ENCODE measurements at regions not wholly inside any gene's neighbourhood (a gene's known extent, or its start where the extent isn't known, plus 50 kb on each side); places are given as distances from the start of the nearest gene placed in this dataset.

DNA sequence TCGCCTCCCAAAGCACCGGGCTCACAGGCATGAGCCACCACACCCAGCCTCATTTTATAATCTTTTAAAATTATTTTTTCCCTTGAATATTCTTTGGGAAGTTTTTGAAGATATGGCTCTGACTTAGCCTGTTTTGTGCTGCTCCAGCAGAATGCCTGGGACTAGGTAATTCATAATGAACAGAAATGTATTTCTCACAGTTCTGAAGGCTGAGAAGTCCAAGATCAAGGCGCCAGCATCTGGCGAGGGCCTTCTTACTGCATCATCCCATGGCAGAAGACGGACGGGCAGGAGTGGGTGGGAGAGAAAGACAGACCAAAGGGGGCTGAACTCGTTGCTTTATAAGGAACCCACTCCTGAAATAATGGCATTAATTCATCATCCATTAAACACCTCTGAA, 99.0 kb upstream of the SLC25A33 start:
- no peak for TF ChIP-seq EZH2 (IDR thresholded peaks at IDR 0.05)
- TF ChIP-seq FOXP2 (optimal IDR thresholded peaks at IDR 0.05; ENCODE audit: control extremely low read depth, extremely low read length, insufficient read depth) = no peak
